ENCODE measurements at regions not wholly inside any gene's neighbourhood (a gene's known extent, or its start where the extent isn't known, plus 50 kb on each side); places are given as distances from the start of the nearest gene placed in this dataset.
"Not testable (repeated sequence)": the region's sequence is repeated elsewhere in the genome, so short reads cannot be mapped to it uniquely, and the experiment has no call there.

DNA sequence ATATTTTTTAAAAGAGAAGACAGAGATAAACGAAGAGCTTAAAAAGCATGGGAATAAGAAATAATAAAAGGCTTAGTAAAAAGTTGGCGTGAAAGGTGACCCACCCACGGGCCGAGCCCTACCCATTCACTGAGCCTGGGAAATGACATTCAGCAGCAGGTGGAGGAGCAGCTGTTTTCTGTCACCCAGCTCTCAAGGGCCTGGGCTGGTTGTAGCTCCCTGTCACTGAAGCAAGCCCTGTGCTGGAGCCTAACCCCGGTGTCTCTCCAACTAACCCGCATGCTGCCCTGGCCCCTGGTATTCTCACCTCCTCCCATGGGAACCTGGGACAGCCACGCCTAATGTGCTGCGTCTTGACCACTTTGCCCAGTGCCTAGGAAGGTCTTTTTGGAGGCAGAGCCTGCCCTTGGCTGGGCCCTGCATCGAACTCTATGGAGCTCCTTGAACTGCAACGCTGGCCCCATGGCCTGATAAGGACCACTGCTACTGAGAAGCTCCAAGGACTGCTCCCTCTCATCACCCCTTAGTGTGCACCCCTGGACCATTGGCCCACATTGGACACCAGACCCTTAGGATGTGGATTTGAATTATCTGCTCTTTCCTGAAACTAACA lies 68.8 kb upstream of the IYD start:
- H3K4me3 ChIP-seq (ENCODE audit: low read length) = no peak overlapping the region
- no peak for DNase-seq (ENCODE audit: low read depth, low spot score)

DNA sequence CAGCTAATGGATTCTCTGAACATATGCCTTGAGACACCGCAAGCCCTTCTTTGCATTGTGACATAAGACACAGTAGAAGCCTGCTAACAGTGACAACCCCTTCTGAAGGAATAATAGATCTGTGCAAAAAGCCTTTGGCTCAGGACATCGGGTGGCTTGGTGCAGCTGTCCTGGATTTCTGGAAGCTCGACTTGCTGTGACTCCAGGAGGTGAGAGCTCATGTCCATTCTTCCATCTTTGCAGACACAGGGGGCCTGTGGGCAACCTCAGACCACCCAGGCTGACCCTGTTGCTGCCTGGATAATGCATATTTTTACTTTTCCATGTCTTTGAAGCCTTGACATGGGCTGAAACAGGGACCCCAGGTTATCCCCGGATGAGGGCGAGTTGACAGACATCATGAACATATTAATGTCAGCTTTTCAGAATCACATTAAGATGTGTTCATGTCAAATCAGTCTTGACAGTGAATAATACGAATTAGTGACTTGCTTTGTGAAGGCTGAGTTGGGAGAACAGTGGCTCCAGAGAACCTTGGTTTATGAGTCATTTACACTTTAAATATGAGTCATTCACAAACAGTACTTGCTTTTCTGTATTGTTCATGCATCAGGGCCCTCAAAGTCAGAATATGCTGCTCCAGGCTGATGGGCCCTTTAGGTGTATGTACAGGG lies 66.8 kb upstream of the IYD start:
- DNase-seq (ENCODE audit: low read depth, low spot score) = no peak
- H3K4me3 ChIP-seq (ENCODE audit: low read length) = no peak overlapping the region

DNA sequence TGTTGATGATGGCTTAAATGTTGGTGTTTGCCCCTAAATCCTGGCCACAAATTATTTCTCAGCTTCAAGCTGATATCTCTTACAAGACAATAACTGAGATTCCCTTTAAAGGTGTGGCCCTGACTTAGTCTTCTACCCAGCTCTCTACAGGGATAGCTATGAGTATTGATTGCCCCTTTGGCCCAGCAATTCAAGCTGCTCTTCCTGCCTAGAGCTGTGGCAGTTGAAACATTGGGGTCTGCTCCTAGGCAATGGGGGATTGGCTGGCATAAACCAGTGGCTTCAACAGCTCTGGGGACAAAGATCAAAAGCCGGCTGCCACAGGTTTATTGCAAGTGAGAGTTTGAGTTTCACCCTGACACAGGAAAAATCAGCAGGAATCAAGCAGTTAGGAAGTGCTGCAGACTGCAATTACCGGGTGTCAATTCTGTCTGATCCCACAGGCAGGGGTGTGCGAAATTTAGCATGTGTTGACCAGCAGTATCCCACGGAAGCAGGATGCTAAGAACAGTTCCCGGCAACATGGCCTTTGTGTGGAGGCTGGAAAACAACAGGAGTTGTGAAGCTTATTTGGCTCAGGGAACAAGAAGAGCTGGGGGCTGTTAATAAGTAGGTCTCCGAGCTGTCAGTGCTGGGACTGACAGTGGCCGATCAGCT lies 66.2 kb upstream of the IYD start:
- DNase-seq (ENCODE audit: low read depth, low spot score) = no peak

DNA sequence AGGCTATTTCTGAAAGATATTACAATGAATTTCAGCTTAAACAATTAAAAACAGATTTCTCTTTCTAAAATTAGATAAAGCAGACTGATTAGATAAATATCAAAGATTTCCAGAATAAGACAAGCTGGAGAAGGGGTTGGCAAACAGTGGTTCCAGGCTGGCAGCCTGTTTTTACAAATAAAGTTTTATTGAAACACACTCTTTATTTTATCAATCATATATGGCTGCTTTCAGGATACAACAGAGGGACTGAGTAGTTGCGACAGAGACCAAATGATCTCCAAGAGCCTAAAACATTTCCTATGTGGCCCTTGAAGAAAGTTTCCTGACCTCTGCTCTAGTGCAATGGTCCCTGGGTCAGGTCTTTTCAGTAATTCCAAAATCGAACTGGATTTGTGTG lies 65.6 kb upstream of the IYD start:
- no peak for DNase-seq (ENCODE audit: low read depth, low spot score)
- H3K4me3 ChIP-seq (ENCODE audit: low read length) = no peak overlapping the region

More for the DNA sequence above, 66.2 kb upstream of the IYD start:
- no peak overlapping the region for H3K4me3 ChIP-seq (ENCODE audit: low read length)

DNA sequence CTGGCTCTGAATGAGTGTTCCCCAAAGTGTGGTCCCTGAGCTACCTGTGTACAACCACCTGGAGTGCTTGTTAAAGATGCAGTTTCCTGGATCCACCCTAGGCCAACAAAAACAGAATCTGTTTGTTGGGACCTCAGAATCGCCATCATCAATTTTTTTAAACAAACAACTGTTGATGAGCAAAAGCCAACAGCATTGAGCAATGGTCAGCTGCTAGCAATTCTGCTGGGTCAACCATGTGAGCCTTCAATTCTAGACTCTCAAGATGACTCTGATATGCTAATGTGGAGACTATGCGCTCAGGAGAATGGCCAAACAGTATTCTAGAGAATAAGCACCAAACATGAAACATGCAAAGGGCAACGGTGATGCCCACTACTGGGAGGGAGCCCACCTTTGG lies 64.4 kb upstream of the IYD start:
- DNase-seq (ENCODE audit: low read depth, low spot score) = no peak
- H3K4me3 ChIP-seq (ENCODE audit: low read length) = no peak overlapping the region

DNA sequence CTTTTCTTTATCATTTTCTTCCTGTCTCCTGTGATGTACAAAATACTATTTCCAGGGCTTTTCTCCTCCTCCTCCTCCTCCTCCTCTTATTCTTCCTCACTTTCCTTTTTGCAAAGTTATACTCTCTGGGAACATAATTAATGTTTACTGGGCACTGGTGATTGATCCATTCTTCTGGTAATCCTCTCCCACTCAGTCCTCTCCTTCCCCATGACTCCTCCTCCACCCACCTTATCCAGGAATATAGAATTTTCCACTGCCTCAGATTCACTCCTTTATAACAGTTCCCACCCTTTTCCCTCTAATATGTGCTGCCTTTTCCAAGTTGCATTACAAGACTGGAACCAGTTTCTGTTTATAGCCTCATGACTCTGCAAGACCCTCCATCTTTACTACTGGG lies 62.5 kb upstream of the IYD start:
- no peak overlapping the region for H3K4me3 ChIP-seq (ENCODE audit: low read length)
- no peak for DNase-seq (ENCODE audit: low read depth, low spot score)

DNA sequence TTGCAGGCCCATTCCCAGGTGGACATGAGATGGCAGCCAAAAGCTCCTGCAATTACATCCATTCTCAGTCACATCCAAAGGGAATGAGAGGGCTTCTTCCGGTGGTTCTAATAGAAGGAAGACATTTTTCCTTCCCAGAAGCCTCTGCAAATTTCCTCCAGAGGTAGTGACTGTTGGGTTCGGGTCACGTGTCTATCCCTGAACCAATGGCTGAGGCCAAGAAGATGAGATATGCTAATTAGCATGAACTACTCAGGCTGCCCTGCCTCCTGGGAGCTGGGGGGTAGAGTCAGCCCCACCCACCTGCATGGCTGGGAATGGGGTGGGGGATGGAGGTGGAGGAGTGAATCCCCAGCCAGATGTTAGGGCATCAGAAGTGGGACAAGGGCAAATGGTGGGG lies 61.3 kb upstream of the IYD start:
- no peak for DNase-seq (ENCODE audit: low read depth, low spot score)
- H3K4me3 ChIP-seq (ENCODE audit: low read length) = no peak overlapping the region

DNA sequence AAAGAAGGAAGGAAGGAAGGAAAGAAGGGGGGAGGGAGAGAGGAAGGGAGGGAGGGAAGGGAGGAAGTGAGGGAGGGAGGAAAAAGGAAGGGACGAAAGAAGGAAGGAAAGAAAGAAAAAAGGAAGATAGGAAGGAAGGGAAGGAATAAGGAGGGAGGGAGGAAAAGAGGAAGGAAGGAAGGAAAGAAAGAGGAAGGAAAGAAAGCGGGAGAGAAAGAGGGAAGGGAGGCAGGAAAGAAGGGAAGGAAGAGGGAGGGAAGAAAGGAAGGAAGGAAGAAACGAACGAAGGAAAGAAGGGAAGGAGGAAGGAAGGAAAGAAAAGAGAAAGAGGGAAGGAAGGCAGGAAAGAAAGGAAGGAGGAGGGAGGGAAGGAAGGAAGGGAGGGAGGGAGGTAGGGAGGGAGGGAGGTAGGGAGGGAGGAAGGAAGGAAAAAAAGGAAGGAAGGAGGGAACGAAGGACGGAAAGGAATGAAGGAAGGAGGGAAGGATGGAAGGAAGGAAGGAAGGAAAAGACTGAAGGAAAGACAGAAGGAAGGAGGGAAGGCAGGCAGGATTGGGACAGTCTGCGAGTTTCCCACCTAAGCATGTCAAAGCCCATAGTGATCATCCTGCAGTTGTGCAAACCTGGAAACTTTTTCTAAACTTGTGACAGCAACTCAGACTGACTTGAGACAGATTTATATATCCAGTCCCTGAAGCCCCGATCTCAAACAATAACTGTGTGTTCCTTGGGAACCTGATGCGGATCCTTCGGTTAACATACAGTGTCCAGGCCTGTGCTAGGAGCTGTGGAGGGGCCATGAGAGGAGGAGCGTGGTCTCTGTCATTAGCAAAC lies 59.8 kb upstream of the IYD start:
- no peak overlapping the region for H3K4me3 ChIP-seq (ENCODE audit: low read length)
- no peak for DNase-seq (ENCODE audit: low read depth, low spot score)

DNA sequence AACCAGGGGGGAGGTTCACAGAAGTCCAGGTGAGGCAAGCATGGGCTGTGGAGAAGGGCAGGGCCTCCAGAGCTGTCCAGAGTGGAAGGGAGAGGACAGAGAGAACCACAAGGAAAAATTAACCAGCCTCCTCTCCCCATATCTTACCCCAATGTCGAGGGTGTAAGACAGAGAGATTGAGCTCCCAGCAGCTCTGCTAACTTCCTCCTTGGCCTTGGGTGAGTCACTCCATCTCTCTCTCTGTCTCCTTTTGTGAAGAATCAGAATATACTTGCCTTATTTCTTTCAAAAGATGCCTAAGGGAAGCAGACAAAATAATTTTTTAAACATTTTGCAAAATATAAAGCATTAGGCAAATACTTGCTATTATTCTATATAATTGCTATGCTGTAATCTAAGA lies 58.3 kb upstream of the IYD start:
- DNase-seq (ENCODE audit: low read depth, low spot score) = no peak
- H3K4me3 ChIP-seq (ENCODE audit: low read length) = no peak overlapping the region

DNA sequence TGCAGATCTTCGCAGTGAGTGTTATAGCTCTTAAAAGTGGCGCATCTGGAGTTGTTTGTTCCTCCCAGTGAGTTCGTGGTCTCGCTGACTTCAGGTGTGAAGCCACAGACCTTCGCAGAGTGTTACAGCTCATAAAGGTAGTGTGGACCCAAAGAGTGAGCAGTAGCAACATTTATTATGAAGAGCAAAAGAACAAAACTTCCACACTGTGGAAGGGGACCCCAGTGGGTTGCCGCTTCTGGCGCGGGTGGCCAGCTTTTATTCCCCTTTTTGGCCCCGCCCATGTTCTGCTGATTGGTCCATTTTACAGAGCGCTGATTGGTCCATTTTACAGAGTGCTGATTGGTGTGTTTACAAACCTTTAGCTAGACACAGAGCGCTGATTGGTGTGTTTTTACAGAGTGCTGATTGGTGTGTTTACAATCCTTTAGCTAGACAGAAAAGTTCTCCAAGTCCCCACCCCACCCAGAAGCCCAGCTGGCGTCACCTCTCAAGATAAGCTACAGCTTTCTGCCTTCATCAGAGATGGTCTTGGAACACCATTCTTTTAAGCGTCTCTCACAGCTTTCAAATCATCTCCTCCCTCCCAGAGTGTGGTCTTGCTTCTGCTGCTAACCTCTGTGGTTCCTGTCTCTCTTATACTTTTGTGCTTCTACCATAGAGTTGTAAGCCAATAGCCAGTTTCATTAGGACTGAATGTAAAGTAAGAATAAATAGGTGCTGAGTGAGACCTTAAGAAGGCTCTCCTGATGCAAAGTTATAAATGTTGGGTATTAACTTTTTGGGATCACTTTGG lies 57.5 kb upstream of the IYD start:
- H3K4me3 ChIP-seq (ENCODE audit: low read length) = not testable (repeated sequence)
- peak; percentile 19 for DNase-seq (ENCODE audit: low read depth, low spot score)

DNA sequence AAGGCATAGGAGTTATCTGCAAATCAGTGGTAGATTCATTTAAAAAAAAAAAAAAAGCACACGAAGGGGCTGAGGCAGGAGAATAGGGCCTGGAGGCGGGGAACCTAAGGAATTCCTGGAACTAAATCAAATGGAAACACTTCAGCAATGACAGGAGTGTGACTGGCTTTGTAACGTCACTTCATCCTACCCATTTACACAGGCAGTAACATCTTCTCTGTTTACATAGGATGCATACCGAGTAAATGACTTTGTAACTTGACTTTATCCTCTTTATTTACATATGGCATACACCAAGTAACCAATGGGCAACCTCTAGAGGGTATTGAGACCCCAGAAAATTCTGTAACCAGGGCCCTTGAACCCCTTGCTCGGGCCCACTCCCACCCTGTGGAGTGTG lies 56.4 kb upstream of the IYD start:
- no peak for DNase-seq (ENCODE audit: low read depth, low spot score)
- H3K4me3 ChIP-seq (ENCODE audit: low read length) = no peak overlapping the region

DNA sequence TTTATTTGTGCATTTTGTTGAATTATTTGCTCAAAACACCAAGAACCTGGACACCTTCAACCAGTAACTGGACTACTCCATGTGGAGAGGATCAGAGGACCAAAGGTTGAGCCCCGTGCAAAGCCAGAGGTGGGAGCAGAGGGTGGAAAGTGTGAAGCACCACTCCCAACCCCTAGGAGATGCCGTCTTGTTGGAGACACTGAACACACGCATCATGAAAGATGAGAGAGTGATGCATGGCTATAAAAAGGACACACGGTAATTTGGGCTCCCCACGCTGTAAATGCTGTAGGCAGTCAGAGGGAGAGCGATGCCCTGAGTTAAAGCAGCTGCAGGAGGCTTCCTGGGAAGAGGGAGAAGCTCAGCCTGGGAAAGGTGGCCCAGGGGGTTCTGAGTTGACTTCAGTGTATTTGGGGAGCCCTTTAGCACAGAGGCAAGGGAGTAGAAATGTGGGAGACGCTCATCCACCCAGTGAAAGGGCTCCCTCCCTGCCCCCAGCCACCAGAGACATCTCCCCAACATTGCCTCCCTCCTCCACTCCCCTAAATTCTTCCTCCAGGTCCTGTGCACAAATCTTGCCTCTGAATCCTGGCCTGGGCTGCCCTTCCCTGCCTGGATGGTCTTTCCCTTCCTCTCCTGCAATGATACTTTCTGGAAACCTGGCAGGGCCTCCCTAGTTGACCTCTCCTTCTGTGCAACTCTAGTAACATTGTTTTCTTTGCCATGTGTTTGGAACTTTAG lies 55.8 kb upstream of the IYD start:
- no peak for DNase-seq (ENCODE audit: low read depth, low spot score)
- no peak overlapping the region for H3K4me3 ChIP-seq (ENCODE audit: low read length)

DNA sequence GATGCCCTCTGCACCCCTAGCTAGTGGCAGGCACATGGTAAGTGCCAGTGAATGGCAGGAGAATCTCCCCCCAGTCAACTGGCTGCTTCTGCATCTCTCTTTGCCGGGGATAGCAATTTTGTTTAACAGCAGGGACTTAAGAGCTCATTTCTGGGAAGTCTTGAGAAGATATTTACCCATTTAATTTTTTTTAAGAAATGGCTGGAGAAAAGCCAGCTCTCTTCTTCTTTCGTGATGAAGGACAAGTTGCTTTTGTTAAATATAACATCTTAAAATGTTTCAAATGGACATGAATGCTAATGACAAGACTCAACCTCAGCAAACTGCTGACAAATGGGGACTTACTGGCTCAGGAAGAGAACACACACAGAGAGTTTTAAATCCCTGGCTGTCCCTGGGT lies 55.0 kb upstream of the IYD start:
- H3K4me3 ChIP-seq (ENCODE audit: low read length) = no peak overlapping the region
- DNase-seq (ENCODE audit: low read depth, low spot score) = no peak

DNA sequence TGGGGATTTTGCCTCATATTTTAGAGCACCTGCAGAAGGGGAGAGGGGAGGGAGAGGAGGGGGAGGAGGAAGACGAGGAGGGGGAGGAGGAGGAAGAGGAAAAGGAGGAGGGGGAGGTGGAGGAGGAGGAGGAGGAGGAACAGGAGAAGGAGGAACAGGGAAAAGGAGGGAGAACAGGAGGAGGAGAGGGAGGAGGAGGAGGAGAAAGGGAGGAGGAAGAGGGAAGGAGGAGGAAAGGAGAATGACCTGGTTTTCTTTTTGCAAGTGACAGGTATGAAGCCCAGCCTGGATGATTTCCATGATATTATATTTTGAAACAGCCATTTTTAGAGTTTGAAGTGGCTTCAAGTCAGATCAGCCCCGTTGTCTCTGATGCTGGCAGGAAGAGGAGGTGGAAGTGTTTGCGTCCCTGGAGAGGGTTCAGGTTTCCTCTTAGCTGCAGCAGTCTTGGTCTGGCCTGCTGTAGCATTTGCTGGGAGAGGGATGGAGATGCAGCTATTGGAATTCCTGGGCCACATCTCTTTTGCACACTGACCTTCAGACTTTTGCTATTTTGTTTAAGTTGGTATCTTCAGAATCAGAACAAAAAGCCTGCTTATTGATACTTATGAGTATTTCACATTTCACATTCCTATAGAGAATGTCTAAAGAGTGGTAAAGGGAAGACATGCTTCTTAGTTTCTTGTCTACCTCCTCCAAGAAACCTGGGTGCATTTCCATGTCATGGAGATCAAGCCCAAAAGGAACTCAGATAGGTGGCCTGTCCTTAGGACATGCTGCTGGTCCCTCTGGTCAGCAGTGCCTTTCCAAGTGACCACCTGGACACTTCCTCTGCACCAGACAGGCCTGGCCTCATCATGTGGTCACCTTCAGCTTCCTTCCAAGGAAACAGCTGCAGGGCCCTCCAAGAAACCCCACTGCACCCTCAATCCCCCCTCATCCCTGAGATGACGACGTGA lies 54.3 kb upstream of the IYD start:
- DNase-seq (ENCODE audit: low read depth, low spot score) = no peak

DNA sequence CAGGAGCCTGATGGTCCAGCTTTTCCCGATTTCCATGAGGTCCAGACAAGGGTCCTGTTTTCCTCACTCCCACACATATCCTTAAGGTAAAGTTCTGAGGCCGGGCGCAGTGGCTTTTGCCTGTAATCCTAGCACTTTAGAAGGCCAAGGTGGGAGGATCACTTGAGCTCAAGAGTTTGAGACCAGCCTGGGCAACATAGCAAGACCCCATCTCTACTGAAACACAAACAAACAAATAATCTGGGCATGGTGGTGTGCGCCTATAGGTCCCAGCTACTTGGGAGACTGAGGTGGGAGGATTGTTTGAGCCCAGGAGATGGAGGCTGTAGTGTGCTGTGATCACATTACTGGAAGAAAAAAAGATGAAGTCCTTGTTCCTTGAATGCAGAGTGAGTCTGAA lies 53.2 kb upstream of the IYD start:
- no peak for DNase-seq (ENCODE audit: low read depth, low spot score)
- H3K4me3 ChIP-seq (ENCODE audit: low read length) = no peak overlapping the region

More for the DNA sequence above, 54.3 kb upstream of the IYD start:
- no peak overlapping the region for H3K4me3 ChIP-seq (ENCODE audit: low read length)

DNA sequence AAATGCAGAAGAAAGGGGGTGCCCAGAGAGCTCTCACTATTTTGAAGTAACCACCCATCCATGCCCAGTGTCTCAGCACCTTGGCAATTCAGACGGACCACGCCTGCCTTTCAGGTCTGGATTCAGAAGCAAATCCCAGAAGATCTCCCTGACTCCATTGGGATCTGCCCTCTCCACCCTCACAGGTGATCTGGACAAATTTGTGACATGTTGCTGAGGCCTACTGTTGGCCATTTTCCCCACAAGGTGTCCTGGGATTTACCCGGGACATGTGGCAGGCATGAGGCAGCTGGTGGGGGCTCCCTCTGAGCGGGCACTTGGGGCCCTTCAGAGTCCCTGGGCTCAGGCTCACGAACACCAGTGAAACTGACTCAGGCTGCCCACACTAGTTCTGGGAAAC lies 51.9 kb upstream of the IYD start:
- DNase-seq (ENCODE audit: low read depth, low spot score) = no peak
- no peak overlapping the region for H3K4me3 ChIP-seq (ENCODE audit: low read length)
